ENCODE measurements at regions not wholly inside any gene's neighbourhood (a gene's known extent, or its start where the extent isn't known, plus 50 kb on each side); places are given as distances from the start of the nearest gene placed in this dataset.

- no peak for TF ChIP-seq ZFX (IDR thresholded peaks at IDR 0.05)
- TF ChIP-seq, protein P1, sequence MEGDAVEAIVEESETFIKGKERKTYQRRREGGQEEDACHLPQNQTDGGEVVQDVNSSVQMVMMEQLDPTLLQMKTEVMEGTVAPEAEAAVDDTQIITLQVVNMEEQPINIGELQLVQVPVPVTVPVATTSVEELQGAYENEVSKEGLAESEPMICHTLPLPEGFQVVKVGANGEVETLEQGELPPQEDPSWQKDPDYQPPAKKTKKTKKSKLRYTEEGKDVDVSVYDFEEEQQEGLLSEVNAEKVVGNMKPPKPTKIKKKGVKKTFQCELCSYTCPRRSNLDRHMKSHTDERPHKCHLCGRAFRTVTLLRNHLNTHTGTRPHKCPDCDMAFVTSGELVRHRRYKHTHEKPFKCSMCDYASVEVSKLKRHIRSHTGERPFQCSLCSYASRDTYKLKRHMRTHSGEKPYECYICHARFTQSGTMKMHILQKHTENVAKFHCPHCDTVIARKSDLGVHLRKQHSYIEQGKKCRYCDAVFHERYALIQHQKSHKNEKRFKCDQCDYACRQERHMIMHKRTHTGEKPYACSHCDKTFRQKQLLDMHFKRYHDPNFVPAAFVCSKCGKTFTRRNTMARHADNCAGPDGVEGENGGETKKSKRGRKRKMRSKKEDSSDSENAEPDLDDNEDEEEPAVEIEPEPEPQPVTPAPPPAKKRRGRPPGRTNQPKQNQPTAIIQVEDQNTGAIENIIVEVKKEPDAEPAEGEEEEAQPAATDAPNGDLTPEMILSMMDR (conservative IDR thresholded peaks at IDR 0.05), result no peak
- no peak overlapping the region for H3K27ac ChIP-seq
Measured at GRCh38 chr20:50285376-50286173, 94.9 kb downstream of the CEBPB start.

DNA sequence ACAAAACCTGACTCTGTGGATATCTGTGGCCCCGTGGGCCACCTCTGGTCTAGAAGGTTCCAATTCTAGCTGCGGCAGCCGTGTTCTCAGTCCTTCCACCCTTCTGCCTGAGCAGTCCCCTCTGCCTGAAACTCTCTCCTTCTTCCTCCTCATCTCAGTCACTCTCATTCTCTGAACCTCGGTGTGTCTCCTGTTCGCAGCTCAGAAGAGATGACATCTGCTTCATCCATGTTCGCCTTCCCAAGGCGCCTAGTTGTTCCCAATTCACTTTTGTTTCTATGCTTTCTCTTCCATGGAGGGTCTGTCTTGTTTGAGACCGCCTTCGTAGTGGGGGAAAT lies 95.5 kb downstream of the CEBPB start:
- no peak for TF ChIP-seq ZFX (IDR thresholded peaks at IDR 0.05)
- TF ChIP-seq, protein P1 (conservative IDR thresholded peaks at IDR 0.05), result no peak
- H3K27ac ChIP-seq, result no peak overlapping the region

DNA sequence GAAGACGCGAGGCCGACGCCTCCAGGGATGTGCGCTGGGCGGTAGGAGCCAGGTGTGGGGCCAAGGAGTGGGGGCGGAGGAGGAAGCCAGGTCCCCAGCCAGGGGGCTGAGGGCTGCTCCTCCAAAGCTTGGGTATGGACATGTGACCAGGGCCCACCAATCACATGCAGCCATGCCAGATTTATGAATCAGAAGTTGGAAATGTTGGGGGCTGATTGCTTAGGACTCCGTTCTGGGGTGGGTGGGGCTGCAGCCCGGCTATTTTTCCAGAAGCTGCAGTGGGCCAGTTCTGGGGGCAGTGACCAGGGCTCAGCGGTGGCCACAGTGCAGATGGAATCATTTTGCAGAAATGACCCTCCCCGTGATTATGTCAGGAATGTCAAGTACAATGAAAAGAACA lies 96.0 kb downstream of the CEBPB start:
- no peak for TF ChIP-seq ZFX (IDR thresholded peaks at IDR 0.05)
- TF ChIP-seq, protein P1 (conservative IDR thresholded peaks at IDR 0.05), result no peak
- H3K27ac ChIP-seq, result no peak overlapping the region

DNA sequence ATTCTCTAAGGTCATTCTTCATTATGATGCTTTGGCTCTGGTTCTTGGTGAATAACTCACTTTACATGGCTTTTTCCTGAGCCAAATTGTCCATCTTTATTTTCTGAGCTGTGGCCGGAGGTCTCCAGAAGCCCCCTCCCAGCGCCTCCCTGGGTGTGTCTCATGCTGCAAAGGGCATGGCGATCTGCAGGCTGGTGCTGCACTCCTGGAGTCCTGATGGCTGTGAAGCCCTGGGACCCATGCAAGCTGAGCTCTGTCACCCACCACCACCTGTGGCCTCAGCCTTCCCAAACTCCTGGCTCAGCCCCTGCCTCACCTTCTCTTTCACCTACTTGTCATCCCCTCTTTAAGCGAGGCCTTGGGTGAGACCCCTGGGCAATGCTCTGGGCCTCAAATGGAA lies 96.9 kb downstream of the CEBPB start:
- no peak overlapping the region for H3K27ac ChIP-seq
- TF ChIP-seq ZFX (IDR thresholded peaks at IDR 0.05), result no peak
- TF ChIP-seq, protein P1 (conservative IDR thresholded peaks at IDR 0.05), result no peak

- H3K27ac ChIP-seq, result no peak overlapping the region
- TF ChIP-seq ZFX (IDR thresholded peaks at IDR 0.05), result no peak
- TF ChIP-seq, protein P1 (conservative IDR thresholded peaks at IDR 0.05), result no peak
Measured at GRCh38 chr20:50288128-50288623, 97.5 kb downstream of the CEBPB start.

DNA sequence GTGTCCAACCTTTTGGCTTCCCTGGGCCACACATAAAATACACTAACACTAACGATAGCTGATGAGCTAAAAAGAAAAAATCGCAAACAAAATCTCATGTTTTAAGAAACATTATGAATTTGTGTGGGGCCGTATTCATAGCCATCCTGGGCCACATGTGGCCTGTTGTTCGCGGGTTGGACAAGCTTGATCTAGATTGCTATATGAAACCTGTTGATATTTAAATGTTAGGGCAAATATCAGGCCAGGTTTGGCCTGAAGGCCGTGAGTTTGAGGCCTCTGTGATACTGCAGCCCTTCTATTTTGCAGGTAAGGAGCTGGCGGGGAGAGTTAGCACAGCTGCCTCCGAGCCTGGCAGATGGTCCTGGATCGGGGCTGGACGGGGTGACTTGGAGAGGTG lies 99.0 kb downstream of the CEBPB start:
- TF ChIP-seq, protein P1 (conservative IDR thresholded peaks at IDR 0.05), result no peak
- no peak overlapping the region for H3K27ac ChIP-seq

DNA sequence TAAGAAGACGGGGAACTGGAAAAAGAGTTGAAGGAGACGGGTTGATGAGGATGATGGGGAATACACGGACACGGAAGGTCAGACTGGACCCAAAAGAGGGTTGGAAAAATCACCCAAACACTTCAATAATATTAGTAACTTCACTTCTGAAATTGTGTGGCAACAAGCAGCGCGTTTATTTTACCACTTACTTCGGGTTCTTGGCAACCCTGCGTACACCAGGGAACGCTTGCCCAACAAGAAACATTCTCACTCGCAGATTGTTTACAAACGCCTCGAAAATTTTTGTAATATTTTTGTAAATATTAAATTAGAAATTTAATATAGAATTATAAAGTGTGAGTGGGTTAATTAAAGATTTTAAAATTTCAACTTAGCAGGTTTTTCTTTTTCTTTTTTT lies 99.5 kb downstream of the CEBPB start:
- no peak for TF ChIP-seq ZFX (IDR thresholded peaks at IDR 0.05)
- TF ChIP-seq, protein P1 (conservative IDR thresholded peaks at IDR 0.05), result no peak

More for the DNA sequence above, 99.5 kb downstream of the CEBPB start:
- H3K27ac ChIP-seq, result no peak overlapping the region
